Prostate gland (tissue), 2 donors: ENCODE measurements at regions not wholly inside any gene's neighbourhood (a gene's known extent, or its start where the extent isn't known, plus 50 kb on each side); places are given as distances from the start of the nearest gene placed in this dataset.

Source experiments
- POLR2A ChIP-seq: fragments of 450-650 bp; IDR thresholded peaks from one replicate; pipeline ENCODE4 v1.6.1; 2016; ENCODE audit warnings: antibody characterized with exemption, mild to moderate bottlenecking
- TF ChIP-seq, protein P1 (sequence below), 4 experiments: fragments of 200-600 bp in 2 of 4; fragments of 450-650 bp in 2 of 4; sonication (generic) in 2 of 4; IDR thresholded peaks; 1 replicate in 3 of 4; 2 replicates in 1 of 4; pipeline ENCODE4 v1.5.1; 2016 to 2019; ENCODE audit warnings: antibody characterized with exemption in 4 of 4, mild to moderate bottlenecking in 2 of 4, moderate library complexity in 2 of 4

DNA sequence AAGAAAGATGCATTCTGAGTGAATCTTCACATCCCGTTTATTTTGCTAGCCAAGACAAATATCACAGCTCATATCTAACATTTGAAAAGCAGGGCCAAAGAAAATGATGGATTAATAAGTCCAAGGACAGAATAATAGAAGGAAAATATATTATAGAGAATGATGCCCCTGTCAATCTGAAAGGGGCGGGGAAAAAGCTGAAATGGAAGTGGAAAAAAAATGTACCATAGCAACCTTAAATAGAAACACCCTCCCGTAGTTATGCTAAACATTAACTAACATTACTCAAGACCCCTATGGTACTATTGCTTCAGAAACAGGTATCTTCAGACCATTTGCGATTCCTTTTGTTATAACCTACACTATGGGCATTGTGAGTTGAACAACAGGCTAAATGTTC lies 67.7 kb upstream of the SMARCA2 start:
- TF ChIP-seq, protein P1, sequence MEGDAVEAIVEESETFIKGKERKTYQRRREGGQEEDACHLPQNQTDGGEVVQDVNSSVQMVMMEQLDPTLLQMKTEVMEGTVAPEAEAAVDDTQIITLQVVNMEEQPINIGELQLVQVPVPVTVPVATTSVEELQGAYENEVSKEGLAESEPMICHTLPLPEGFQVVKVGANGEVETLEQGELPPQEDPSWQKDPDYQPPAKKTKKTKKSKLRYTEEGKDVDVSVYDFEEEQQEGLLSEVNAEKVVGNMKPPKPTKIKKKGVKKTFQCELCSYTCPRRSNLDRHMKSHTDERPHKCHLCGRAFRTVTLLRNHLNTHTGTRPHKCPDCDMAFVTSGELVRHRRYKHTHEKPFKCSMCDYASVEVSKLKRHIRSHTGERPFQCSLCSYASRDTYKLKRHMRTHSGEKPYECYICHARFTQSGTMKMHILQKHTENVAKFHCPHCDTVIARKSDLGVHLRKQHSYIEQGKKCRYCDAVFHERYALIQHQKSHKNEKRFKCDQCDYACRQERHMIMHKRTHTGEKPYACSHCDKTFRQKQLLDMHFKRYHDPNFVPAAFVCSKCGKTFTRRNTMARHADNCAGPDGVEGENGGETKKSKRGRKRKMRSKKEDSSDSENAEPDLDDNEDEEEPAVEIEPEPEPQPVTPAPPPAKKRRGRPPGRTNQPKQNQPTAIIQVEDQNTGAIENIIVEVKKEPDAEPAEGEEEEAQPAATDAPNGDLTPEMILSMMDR (IDR thresholded peaks at IDR 0.05): no peak
- no peak for TF ChIP-seq POLR2A
